ENCODE measurements at regions not wholly inside any gene's neighbourhood (a gene's known extent, or its start where the extent isn't known, plus 50 kb on each side); places are given as distances from the start of the nearest gene placed in this dataset.

DNA sequence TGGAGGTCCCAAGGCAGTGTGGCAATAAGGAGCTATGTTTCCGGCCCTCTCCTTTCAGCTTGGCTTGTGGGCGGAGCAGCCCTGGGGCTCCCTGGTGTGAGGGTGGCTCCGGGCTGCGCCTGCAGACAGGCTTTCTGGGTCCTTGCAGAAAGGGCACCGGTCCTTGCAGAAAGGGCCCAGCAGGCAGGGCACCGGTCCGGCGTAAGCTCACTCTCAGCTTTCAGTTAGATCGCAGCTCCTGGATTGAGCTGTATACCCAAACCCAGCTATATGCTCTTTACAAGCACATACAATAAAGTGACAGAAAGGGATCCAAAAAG, 293.8 kb upstream of the SHH start:
- Histone ChIP-seq H3K27me3 (ENCODE audit: control insufficient read depth, insufficient read depth, low read length) (no peaks in the 10 kb centered on the region), H2BK20ac (ENCODE audit: low read depth, low read length) (no peak overlapping the region), H4K20me1 (ENCODE audit: insufficient read depth, low read length) (no peaks in the 10 kb centered on the region), H3K4me3 (ENCODE audit: insufficient read depth, low read depth, low read length) (no peak overlapping the region), H3K14ac (replicated peaks; ENCODE audit: low read depth, low read length) (no peak overlapping the region), H2BK15ac (ENCODE audit: low read depth, low read length) (no peak overlapping the region), H4K8ac (ENCODE audit: low read depth in 2 of 2, low read length in 2 of 2) (no peak overlapping the region), H3K79me1 (ENCODE audit: low read depth in 1 of 2, low read length in 2 of 2) (no peaks in the 10 kb centered on the region), H3K4ac (ENCODE audit: low read depth, low read length) (no peak overlapping the region), H3K9me3 (ENCODE audit: control insufficient read depth, insufficient read depth, low read length) (peaks cover 51% of the 10 kb centered on the region), H3K9ac (ENCODE audit: low read depth, low read length) (no peak overlapping the region), H3K18ac (ENCODE audit: low read depth, low read length) (no peak overlapping the region), H3K4me1 (ENCODE audit: control insufficient read depth, insufficient read depth, low read length) (no peaks in the 10 kb centered on the region), H3K56ac (ENCODE audit: extremely low read depth, insufficient read depth, low read length) (no peak overlapping the region), H4K5ac (ENCODE audit: low read depth, low read length) (no peak overlapping the region), H2BK120ac (ENCODE audit: low read depth, low read length) (no peak overlapping the region), H3K23ac (ENCODE audit: low read depth, low read length) (no peak overlapping the region), H2AK9ac (replicated peaks; ENCODE audit: low read depth, low read length, poor library complexity) (no peak overlapping the region), H3K36me3 (ENCODE audit: control insufficient read depth, insufficient read depth, low read length) (no peaks in the 10 kb centered on the region), H3K9me1 (ENCODE audit: insufficient read depth, low read length) (no peaks in the 10 kb centered on the region), H2AK5ac (ENCODE audit: low read depth, low read length) (no peak overlapping the region), H3K4me2 (ENCODE audit: low read depth, low read length) (no peak overlapping the region), H2AFZ (replicated peaks; ENCODE audit: low read length, poor library complexity) (no peak overlapping the region), H4K91ac (ENCODE audit: insufficient read depth, low read depth, low read length) (no peak overlapping the region), H3K27ac (ENCODE audit: insufficient read depth, low read length) (no peak overlapping the region), H2BK5ac (ENCODE audit: low read depth, low read length, poor library complexity, severe bottlenecking) (no peak overlapping the region)
- TF ChIP-seq ELK1 (IDR thresholded peaks at IDR 0.05; ENCODE audit: borderline replicate concordance, low read depth, low read length) (no peak), SMC3 (IDR thresholded peaks at IDR 0.05; ENCODE audit: low read depth, low read length) (no peak), BHLHE40 (IDR thresholded peaks at IDR 0.05; ENCODE audit: low read depth, low read length) (no peak), MAZ (IDR thresholded peaks at IDR 0.05; ENCODE audit: borderline replicate concordance, low read depth, low read length) (no peak)
- BruUV-seq (replicated peaks): no TSS peak
- ChIA-PET POLR2A (ENCODE audit: unreplicated experiment) (no interaction called here), CTCF (interaction anchor here (0.6 kb wide), 1 partner anchor 12 kb away, joined by 4 read pairs; no protein-coding TSS in a partner anchor)
- in situ Hi-C loops (cut with MboI; ENCODE audit: low sequenced_read_pairs): no loop called here
- WGBS, 2 experiments (ENCODE audit: extremely low coverage in 2 of 2, insufficient read length in 1 of 2): no CpG with 5 or more reads among the region's 9 CpGs
- dilution Hi-C loops (cut with HindIII; ENCODE audit: low sequenced_read_pairs, unreplicated experiment): no loop called here
- intact Hi-C loops (cut with micrococcal nuclease): no loop called here
- DNase-seq (no peak), ATAC-seq (ENCODE audit: low read depth) (no peak)
